IMR-90 (cell line): ENCODE measurements at regions not wholly inside any gene's neighbourhood (a gene's known extent, or its start where the extent isn't known, plus 50 kb on each side); places are given as distances from the start of the nearest gene placed in this dataset.

Experiments used
- ATAC-seq: fragments of 200-7000 bp; cut with Tn5 transposase; 2 replicates; pipeline ENCODE4 v1.9.1; 2020; ENCODE audit warnings: low read depth, mild to moderate bottlenecking, moderate library complexity
- BruUV-seq: library from RNA; stranded (reverse); fragments of 400-500 nt; replicated peaks from 2 replicates; lab custom pipeline; 2021; lab: Mats Ljungman, UMichigan
- CTCF ChIA-PET: fragments of 300-600 bp; formaldehyde crosslinking; extraction: SDS; loops from one replicate; lab custom pipeline; 2021; ENCODE audit warnings: antibody characterized with exemption; lab: Yijun Ruan, JAX
- POLR2A ChIA-PET: fragments of 300-600 bp; sonication (Branson Sonifier 250); formaldehyde crosslinking; loops from one replicate; lab custom pipeline; 2022; ENCODE audit warnings: antibody characterized with exemption; ENCODE audit not compliant: unreplicated experiment; lab: Charles Lee
- DNase-seq: peaks from one replicate; pipeline ENCODE4 v3.0.0; 2013
- H2AFZ ChIP-seq: replicated peaks from 2 replicates; pipeline ENCODE3; 2013; ENCODE audit warnings: low read length, mild to moderate bottlenecking; ENCODE audit not compliant: poor library complexity
- H2AK5ac ChIP-seq: 2 replicates; pipeline ENCODE4 v1.6.1; 2013; ENCODE audit warnings: low read depth, low read length, inconsistent platforms
- H2AK9ac ChIP-seq: replicated peaks from 2 replicates; pipeline ENCODE3; 2013; ENCODE audit warnings: mild to moderate bottlenecking, low read depth, low read length, moderate library complexity; ENCODE audit not compliant: poor library complexity
- H2BK120ac ChIP-seq: 2 replicates; pipeline ENCODE4 v1.6.1; 2013; ENCODE audit warnings: low read depth, low read length, inconsistent platforms
- H2BK15ac ChIP-seq: 3 replicates; pipeline ENCODE4 v1.6.1; 2013; ENCODE audit warnings: low read depth, low read length, inconsistent platforms
- H2BK20ac ChIP-seq: 2 replicates; pipeline ENCODE4 v1.6.1; 2013; ENCODE audit warnings: low read depth, mild to moderate bottlenecking, inconsistent platforms, low read length, moderate library complexity
- H2BK5ac ChIP-seq: 2 replicates; pipeline ENCODE4 v1.6.1; 2013; ENCODE audit warnings: mild to moderate bottlenecking, low read depth, low read length, inconsistent platforms; ENCODE audit not compliant: poor library complexity, severe bottlenecking
- H3K14ac ChIP-seq: replicated peaks from 2 replicates; pipeline ENCODE4 v1.6.1; 2013; ENCODE audit warnings: low read depth, low read length, inconsistent platforms
- H3K18ac ChIP-seq: 2 replicates; pipeline ENCODE4 v1.6.1; 2013; ENCODE audit warnings: low read depth, low read length, control low read depth
- H3K23ac ChIP-seq: 2 replicates; pipeline ENCODE4 v1.6.1; 2013; ENCODE audit warnings: low read depth, low read length, inconsistent platforms
- H3K27ac ChIP-seq: 2 replicates; pipeline ENCODE4 v1.5.1; 2013; ENCODE audit warnings: mild to moderate bottlenecking, control low read depth, low read length; ENCODE audit not compliant: insufficient read depth
- H3K27me3 ChIP-seq: 2 replicates; pipeline ENCODE4 v1.6.1; 2013; ENCODE audit warnings: low read length; ENCODE audit not compliant: control insufficient read depth, insufficient read depth
- H3K36me3 ChIP-seq: 2 replicates; pipeline ENCODE4 v1.6.1; 2013; ENCODE audit warnings: low read length, mixed read lengths; ENCODE audit not compliant: control insufficient read depth, insufficient read depth
- H3K4ac ChIP-seq: 2 replicates; pipeline ENCODE4 v1.6.1; 2013; ENCODE audit warnings: low read depth, low read length, inconsistent platforms
- H3K4me1 ChIP-seq: 2 replicates; pipeline ENCODE4 v1.6.1; 2013; ENCODE audit warnings: low read length, mixed read lengths; ENCODE audit not compliant: control insufficient read depth, insufficient read depth
- H3K4me2 ChIP-seq: 2 replicates; pipeline ENCODE4 v1.6.1; 2013; ENCODE audit warnings: low read depth, mild to moderate bottlenecking, control low read depth, low read length, moderate library complexity
- H3K4me3 ChIP-seq: 2 replicates; pipeline ENCODE4 v1.5.1; 2013; ENCODE audit warnings: low read depth, mild to moderate bottlenecking, control low read depth, low read length, moderate library complexity; ENCODE audit not compliant: insufficient read depth
- H3K56ac ChIP-seq: 2 replicates; pipeline ENCODE4 v1.6.1; 2013; ENCODE audit warnings: low read length, inconsistent platforms; ENCODE audit not compliant: insufficient read depth; ENCODE audit errors: extremely low read depth
- H3K79me1 ChIP-seq, 2 experiments: 2 replicates each; pipeline ENCODE4 v1.6.1; 2013; ENCODE audit warnings: low read length in 2 of 2, inconsistent platforms in 1 of 2, low read depth in 1 of 2
- H3K9ac ChIP-seq: 2 replicates; pipeline ENCODE4 v1.6.1; 2013; ENCODE audit warnings: low read depth, low read length, control low read depth
- H3K9me1 ChIP-seq: 2 replicates; pipeline ENCODE4 v1.6.1; 2013; ENCODE audit warnings: low read length, inconsistent platforms; ENCODE audit not compliant: insufficient read depth
- H3K9me3 ChIP-seq: 2 replicates; pipeline ENCODE4 v1.6.1; 2013; ENCODE audit warnings: low read length; ENCODE audit not compliant: control insufficient read depth, insufficient read depth
- H4K20me1 ChIP-seq: 2 replicates; pipeline ENCODE4 v1.6.1; 2013; ENCODE audit warnings: low read length, inconsistent platforms; ENCODE audit not compliant: insufficient read depth
- H4K5ac ChIP-seq: 2 replicates; pipeline ENCODE4 v1.6.1; 2013; ENCODE audit warnings: mild to moderate bottlenecking, low read depth, low read length, control low read depth
- H4K8ac ChIP-seq, 2 experiments: 2 replicates each; pipeline ENCODE4 v1.6.1; 2013; ENCODE audit warnings: low read depth in 2 of 2, low read length in 2 of 2, control low read depth in 1 of 2, inconsistent platforms in 1 of 2
- H4K91ac ChIP-seq: 2 replicates; pipeline ENCODE4 v1.6.1; 2013; ENCODE audit warnings: low read depth, low read length, inconsistent platforms; ENCODE audit not compliant: insufficient read depth
- BHLHE40 ChIP-seq: fragments of 150-350 bp; IDR thresholded peaks from 2 replicates; pipeline ENCODE4 v1.6.1; 2016; ENCODE audit warnings: mild to moderate bottlenecking, low read depth, low read length
- CEBPB ChIP-seq: IDR thresholded peaks from 2 replicates; pipeline ENCODE4 v1.6.1; 2012; ENCODE audit warnings: low read depth, low read length, improper control_type of control experiment
- CHD1 ChIP-seq: IDR thresholded peaks from 2 replicates; pipeline ENCODE4 v1.6.1; 2012; ENCODE audit warnings: low read depth, low read length, improper control_type of control experiment
- CTCF ChIP-seq: conservative IDR thresholded peaks from 2 replicates; pipeline ENCODE4 v1.5.1; 2012; ENCODE audit warnings: mild to moderate bottlenecking, low read depth, low read length, improper control_type of control experiment
- ELK1 ChIP-seq: fragments of 150-350 bp; IDR thresholded peaks from 2 replicates; pipeline ENCODE4 v1.6.1; 2016; ENCODE audit warnings: low read depth, mild to moderate bottlenecking, low read length, moderate library complexity, borderline replicate concordance
- FOS ChIP-seq: fragments of 150-350 bp; IDR thresholded peaks from 2 replicates; pipeline ENCODE4 v1.6.1; 2016; ENCODE audit warnings: low read depth, low read length
- MAFK ChIP-seq: IDR thresholded peaks from 2 replicates; pipeline ENCODE4 v1.6.1; 2012; ENCODE audit warnings: low read depth, low read length, improper control_type of control experiment
- MAZ ChIP-seq: IDR thresholded peaks from 2 replicates; pipeline ENCODE4 v1.6.1; 2012; ENCODE audit warnings: low read depth, mild to moderate bottlenecking, low read length, improper control_type of control experiment, moderate library complexity, borderline replicate concordance
- MXI1 ChIP-seq: IDR thresholded peaks from 2 replicates; pipeline ENCODE4 v1.6.1; 2012; ENCODE audit warnings: low read depth, mild to moderate bottlenecking, low read length, moderate library complexity, borderline replicate concordance
- NFE2L2 ChIP-seq: fragments of 150-350 bp; IDR thresholded peaks from 2 replicates; pipeline ENCODE4 v1.6.1; 2016; ENCODE audit warnings: low read depth, mild to moderate bottlenecking, low read length
- POLR2A ChIP-seq: IDR thresholded peaks from 2 replicates; pipeline ENCODE4 v1.6.1; 2012; ENCODE audit warnings: mild to moderate bottlenecking, low read depth, low read length
- RAD21 ChIP-seq: IDR thresholded peaks from 2 replicates; pipeline ENCODE4 v1.6.1; 2012; ENCODE audit warnings: low read length, improper control_type of control experiment
- RCOR1 ChIP-seq: IDR thresholded peaks from 2 replicates; pipeline ENCODE4 v1.6.1; 2012; ENCODE audit warnings: mild to moderate bottlenecking, low read length, improper control_type of control experiment; ENCODE audit not compliant: insufficient replicate concordance
- RFX5 ChIP-seq: IDR thresholded peaks from 2 replicates; pipeline ENCODE4 v1.8.0; 2012; ENCODE audit warnings: low read depth, mild to moderate bottlenecking, low read length, moderate library complexity
- SMC3 ChIP-seq: fragments of 150-350 bp; IDR thresholded peaks from 2 replicates; pipeline ENCODE4 v1.6.1; 2016; ENCODE audit warnings: low read depth, mild to moderate bottlenecking, antibody characterized with exemption, low read length, moderate library complexity
- USF2 ChIP-seq: fragments of 150-350 bp; IDR thresholded peaks from 2 replicates; pipeline ENCODE4 v1.6.1; 2017; ENCODE audit warnings: mild to moderate bottlenecking, antibody characterized with exemption, low read length, low read depth
- WGBS, 2 experiments: methylation state at CpG; one replicate each; pipeline versions ENCODE4 v1.1.5 to v1.1.7; 2013; ENCODE audit warnings: missing lambda C conversion rate in 2 of 2; ENCODE audit not compliant: insufficient read length in 1 of 2; ENCODE audit errors: extremely low coverage in 2 of 2; 5-methylcytosine and 5-hydroxymethylcytosine counted together
- dilution Hi-C: fragments of 300-500 bp; cut with HindIII; formaldehyde crosslinking; loops from one replicate; pipeline ENCODE4 v1.14.3; 2018; ENCODE audit warnings: low sequenced_read_pairs; ENCODE audit not compliant: unreplicated experiment
- in situ Hi-C: fragments of 300-500 bp; cut with MboI; formaldehyde crosslinking; loops from 3 replicates; pipeline ENCODE4 v1.14.3; 2019; ENCODE audit warnings: low sequenced_read_pairs, inconsistent platforms, mixed read lengths
- intact Hi-C: fragments of 100-400 bp; cut with micrococcal nuclease; formaldehyde crosslinking; loops from 2 replicates; pipeline ENCODE4 v1.10.0; 2022

GRCh38 chr13:79225487-79226232 is 180.4 kb downstream of the RBM26 start:
- intact Hi-C loops = no loop called here
- Histone ChIP-seq H3K4ac (no peak overlapping the region), H3K79me1 (no peaks in the 10 kb centered on the region), H3K56ac (no peak overlapping the region), H3K4me2 (no peak overlapping the region), H4K91ac (no peak overlapping the region), H4K8ac (no peak overlapping the region), H3K18ac (no peak overlapping the region), H3K27me3 (no peaks in the 10 kb centered on the region), H2BK5ac (no peak overlapping the region), H2BK120ac (no peak overlapping the region), H3K9me3 (no peaks in the 10 kb centered on the region), H3K27ac (no peak overlapping the region), H3K23ac (no peak overlapping the region), H2BK15ac (no peak overlapping the region), H3K36me3 (no peaks in the 10 kb centered on the region), H2AK5ac (no peak overlapping the region), H3K14ac (no peak overlapping the region), H4K5ac (no peak overlapping the region), H3K4me3 (no peak overlapping the region), H4K20me1 (no peaks in the 10 kb centered on the region), H3K9ac (no peak overlapping the region), H2AFZ (no peak overlapping the region), H3K9me1 (no peaks in the 10 kb centered on the region), H2BK20ac (no peak overlapping the region), H2AK9ac (no peak overlapping the region), H3K4me1 (no peaks in the 10 kb centered on the region)
- ATAC-seq (no peak), DNase-seq (no peak)
- CTCF ChIA-PET = no interaction called here
- TF ChIP-seq CTCF (no peak), POLR2A (no peak), RCOR1 (no peak), RFX5 (no peak), RAD21 (no peak), MAFK (no peak), CHD1 (no peak), MAZ (no peak), FOS (no peak), USF2 (no peak), BHLHE40 (no peak), ELK1 (no peak), NFE2L2 (no peak), CEBPB (no peak), SMC3 (no peak), MXI1 (no peak)
- BruUV-seq = no TSS peak
- POLR2A ChIA-PET = no interaction called here
- dilution Hi-C loops = no loop called here
- in situ Hi-C loops = no loop called here
- WGBS, 2 experiments = 52% methylated on average over 4 of the region's 5 CpGs; no CpG with 5 or more reads in 1 of the 2 experiments
